Tibial nerve (tissue), 4 donors: ENCODE measurements at regions not wholly inside any gene's neighbourhood (a gene's known extent, or its start where the extent isn't known, plus 50 kb on each side); places are given as distances from the start of the nearest gene placed in this dataset.

Experiments
- DNase-seq, 2 donors: peaks; one replicate each; pipeline ENCODE4 v3.0.0-alpha.2; 2019; ENCODE audit warnings: low spot score in 2 of 2
- H3K27ac ChIP-seq, 4 donors: fragments of 200-600 bp; sonication (generic) in 3 of 4; one replicate each; pipeline ENCODE4 v1.5.1; 2017 to 2019; ENCODE audit warnings: mild to moderate bottlenecking in 1 of 4
- H3K27me3 ChIP-seq, 2 donors: fragments of 200-600 bp; sonication (generic) in 1 of 2; one replicate each; pipeline versions ENCODE4 v1.5.1 to v1.6.0; 2017 to 2019
- H3K36me3 ChIP-seq, 3 donors: fragments of 200-600 bp; sonication (generic); one replicate each; pipeline ENCODE4 v1.5.1; 2018 to 2019
- H3K4me1 ChIP-seq, 4 donors: fragments of 200-600 bp; sonication (generic) in 3 of 4; one replicate each; pipeline ENCODE4 v1.5.1; 2017 to 2019
- H3K4me3 ChIP-seq, 4 donors: fragments of 200-600 bp; sonication (generic) in 3 of 4; one replicate each; pipeline ENCODE4 v1.5.1; 2017 to 2019; ENCODE audit warnings: mild to moderate bottlenecking in 1 of 4, moderate library complexity in 1 of 4
- H3K9me3 ChIP-seq, 4 donors: fragments of 200-600 bp; sonication (generic) in 3 of 4; one replicate each; pipeline ENCODE4 v1.5.1; 2017 to 2019
- EP300 ChIP-seq, 2 donors: sonication (generic); formaldehyde crosslinking; IDR thresholded peaks; one replicate each; pipeline ENCODE4 v1.6.1; 2017; ENCODE audit warnings: antibody characterized with exemption in 2 of 2, mild to moderate bottlenecking in 1 of 2
- POLR2A ChIP-seq, 2 donors: fragments of 450-650 bp; IDR thresholded peaks; one replicate each; pipeline ENCODE4 v1.6.1; 2017; ENCODE audit warnings: antibody characterized with exemption in 2 of 2, mild to moderate bottlenecking in 2 of 2, moderate library complexity in 2 of 2
- WGBS, 2 donors: methylation state at CpG; one replicate each; pipeline ENCODE4 v1.1.5; 2018; 5-methylcytosine and 5-hydroxymethylcytosine counted together
- TF ChIP-seq, protein P1 (sequence below), 5 experiments: fragments of 200-600 bp in 3 of 5; fragments of 450-650 bp in 2 of 5; sonication (generic) in 3 of 5; IDR thresholded peaks; one replicate each; pipeline ENCODE4 v1.5.1; 2016 to 2019; ENCODE audit warnings: antibody characterized with exemption in 5 of 5, mild to moderate bottlenecking in 3 of 5, moderate library complexity in 2 of 5

DNA sequence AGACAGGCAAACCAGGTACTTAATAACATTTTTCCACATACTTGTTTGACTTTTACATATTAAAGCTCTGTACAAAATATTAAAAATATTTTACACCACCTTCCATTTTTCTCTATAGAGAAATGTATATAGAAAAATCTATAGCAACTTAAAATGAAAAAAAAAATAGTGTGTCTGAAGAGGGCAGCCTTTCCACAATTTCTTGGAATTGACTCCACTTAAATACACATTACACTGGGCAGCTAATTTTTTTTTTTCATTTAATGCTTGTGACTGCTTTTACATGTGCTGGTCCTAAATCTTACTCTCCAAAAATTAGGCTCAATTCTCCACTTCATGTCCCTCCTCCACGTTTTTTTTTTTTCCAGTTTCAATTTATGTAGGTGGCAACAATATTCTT, 427.0 kb upstream of the RBMS3 start:
- Histone ChIP-seq H3K4me3 (no peak overlapping the region), H3K27me3 (no peaks in the 10 kb centered on the region), H3K27ac (no peak overlapping the region), H3K4me1 (no peaks in the 10 kb centered on the region), H3K36me3 (no peaks in the 10 kb centered on the region), H3K9me3 (no peaks in the 10 kb centered on the region)
- DNase-seq: no peak
- 24 to 32% methylated on average over 1 of the region's 1 CpG for WGBS, 2 donors
- TF ChIP-seq, protein P1, sequence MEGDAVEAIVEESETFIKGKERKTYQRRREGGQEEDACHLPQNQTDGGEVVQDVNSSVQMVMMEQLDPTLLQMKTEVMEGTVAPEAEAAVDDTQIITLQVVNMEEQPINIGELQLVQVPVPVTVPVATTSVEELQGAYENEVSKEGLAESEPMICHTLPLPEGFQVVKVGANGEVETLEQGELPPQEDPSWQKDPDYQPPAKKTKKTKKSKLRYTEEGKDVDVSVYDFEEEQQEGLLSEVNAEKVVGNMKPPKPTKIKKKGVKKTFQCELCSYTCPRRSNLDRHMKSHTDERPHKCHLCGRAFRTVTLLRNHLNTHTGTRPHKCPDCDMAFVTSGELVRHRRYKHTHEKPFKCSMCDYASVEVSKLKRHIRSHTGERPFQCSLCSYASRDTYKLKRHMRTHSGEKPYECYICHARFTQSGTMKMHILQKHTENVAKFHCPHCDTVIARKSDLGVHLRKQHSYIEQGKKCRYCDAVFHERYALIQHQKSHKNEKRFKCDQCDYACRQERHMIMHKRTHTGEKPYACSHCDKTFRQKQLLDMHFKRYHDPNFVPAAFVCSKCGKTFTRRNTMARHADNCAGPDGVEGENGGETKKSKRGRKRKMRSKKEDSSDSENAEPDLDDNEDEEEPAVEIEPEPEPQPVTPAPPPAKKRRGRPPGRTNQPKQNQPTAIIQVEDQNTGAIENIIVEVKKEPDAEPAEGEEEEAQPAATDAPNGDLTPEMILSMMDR (IDR thresholded peaks at IDR 0.05): no peak
- TF ChIP-seq POLR2A (IDR thresholded peaks at IDR 0.05) (no peak), EP300 (IDR thresholded peaks at IDR 0.05) (no peak)

- DNase-seq: no peak
- H3K4me1 ChIP-seq: no peaks in the 10 kb centered on the region
- 85 to 90% methylated on average over 3 of the region's 3 CpGs for WGBS, 2 donors
- H3K4me3 ChIP-seq: no peak overlapping the region
- no peaks in the 10 kb centered on the region for H3K27me3 ChIP-seq
- TF ChIP-seq, protein P1 (IDR thresholded peaks at IDR 0.05): no peak
- TF ChIP-seq EP300 (IDR thresholded peaks at IDR 0.05) (no peak), POLR2A (IDR thresholded peaks at IDR 0.05) (no peak)
- H3K36me3 ChIP-seq: no peaks in the 10 kb centered on the region
- H3K27ac ChIP-seq: no peak overlapping the region
- no peaks in the 10 kb centered on the region for H3K9me3 ChIP-seq
These were observed 424.1 kb upstream of the RBMS3 start for GRCh38 chr3:28856796-28857195.

DNA sequence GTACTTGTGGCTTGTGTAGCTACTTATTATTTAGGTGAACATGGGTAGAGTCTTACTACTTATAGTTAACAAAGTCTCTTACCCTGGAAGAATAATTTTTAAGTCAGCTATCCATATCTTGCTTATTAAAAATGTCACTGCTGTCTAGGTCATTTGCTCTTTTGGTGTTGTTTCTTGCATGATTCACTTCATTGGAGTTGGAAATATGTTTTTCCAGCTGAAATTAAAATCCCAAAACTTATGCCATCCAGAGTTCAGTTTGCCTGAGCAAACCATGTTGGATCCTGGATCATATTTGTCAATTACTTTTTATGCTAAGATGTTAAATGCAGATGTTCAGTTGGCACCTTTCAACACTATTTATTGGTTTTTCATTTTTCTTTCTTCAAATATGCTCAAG, 421.0 kb upstream of the RBMS3 start:
- no peak for DNase-seq
- Histone ChIP-seq H3K4me3 (no peak overlapping the region), H3K4me1 (no peaks in the 10 kb centered on the region), H3K36me3 (no peaks in the 10 kb centered on the region), H3K27me3 (no peaks in the 10 kb centered on the region), H3K9me3 (no peaks in the 10 kb centered on the region), H3K27ac (no peak overlapping the region)
- TF ChIP-seq POLR2A (IDR thresholded peaks at IDR 0.05) (no peak), EP300 (IDR thresholded peaks at IDR 0.05) (no peak)
- TF ChIP-seq, protein P1 (IDR thresholded peaks at IDR 0.05): no peak

DNA sequence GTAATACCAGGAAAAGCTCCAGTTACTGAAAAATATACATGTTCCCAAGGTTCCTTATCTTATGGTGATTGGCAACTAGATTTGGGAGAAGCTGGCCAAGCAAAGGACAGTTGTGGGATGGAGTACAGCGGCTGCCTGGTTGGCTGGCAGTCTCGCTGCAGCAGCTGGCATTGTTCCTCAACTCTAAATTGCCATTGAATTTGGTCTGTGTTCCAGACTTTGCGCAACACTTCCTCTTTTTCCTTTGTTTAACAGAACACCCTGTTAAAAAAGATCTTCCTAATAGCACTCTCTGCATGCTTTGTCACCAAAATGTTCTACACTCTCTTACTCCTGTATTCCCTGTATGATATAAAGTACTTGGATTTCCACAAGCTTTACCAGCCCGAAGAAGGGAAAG, 420.6 kb upstream of the RBMS3 start:
- WGBS, 2 donors: 59 to 65% methylated on average over 4 of the region's 4 CpGs
- Histone ChIP-seq H3K27ac (no peak overlapping the region), H3K27me3 (no peaks in the 10 kb centered on the region), H3K4me1 (no peaks in the 10 kb centered on the region), H3K9me3 (no peaks in the 10 kb centered on the region), H3K36me3 (no peaks in the 10 kb centered on the region), H3K4me3 (no peak overlapping the region)
- peak in 1 of 2 donors; percentile 36 for DNase-seq
- TF ChIP-seq POLR2A (IDR thresholded peaks at IDR 0.05): no peak
- TF ChIP-seq, protein P1 (IDR thresholded peaks at IDR 0.05): no peak
- peak in 1 of 2 donors; percentile 59 for TF ChIP-seq EP300 (IDR thresholded peaks at IDR 0.05)

GRCh38 chr3:28863186-28863585, 417.7 kb upstream of the RBMS3 start:
- Histone ChIP-seq H3K4me1 (no peaks in the 10 kb centered on the region), H3K9me3 (no peaks in the 10 kb centered on the region), H3K27me3 (no peaks in the 10 kb centered on the region), H3K4me3 (no peak overlapping the region), H3K27ac (no peak overlapping the region), H3K36me3 (no peaks in the 10 kb centered on the region)
- 93 to 95% methylated on average over 7 of the region's 7 CpGs for WGBS, 2 donors
- TF ChIP-seq, protein P1 (IDR thresholded peaks at IDR 0.05): no peak
- no peak for TF ChIP-seq POLR2A (IDR thresholded peaks at IDR 0.05)
- no peak for TF ChIP-seq EP300 (IDR thresholded peaks at IDR 0.05)
- no peak for DNase-seq
